ENCODE measurements at regions not wholly inside any gene's neighbourhood (a gene's known extent, or its start where the extent isn't known, plus 50 kb on each side); places are given as distances from the start of the nearest gene placed in this dataset.
"Not testable (repeated sequence)": the region's sequence is repeated elsewhere in the genome, so short reads cannot be mapped to it uniquely, and the experiment has no call there.

DNA sequence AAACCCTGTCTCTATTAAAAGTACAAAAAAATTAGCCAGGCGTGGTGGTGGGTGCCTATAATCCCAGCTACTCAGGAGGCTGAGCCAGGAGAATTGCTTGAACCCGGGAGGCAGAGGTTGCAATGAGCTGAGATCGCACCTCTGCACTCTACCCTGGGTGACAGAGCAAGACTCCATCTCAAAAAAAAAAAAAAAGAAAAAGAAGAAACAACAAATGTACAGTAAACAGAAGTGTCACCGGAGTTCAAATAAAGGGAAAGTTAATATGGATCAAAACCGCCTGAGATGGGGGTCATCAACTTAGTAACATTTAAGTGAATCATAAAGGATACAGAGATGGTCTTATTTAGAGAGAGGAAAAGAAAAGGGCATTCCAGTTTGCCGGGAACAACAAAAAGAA, 89.3 kb upstream of the OLIG3 start:
- H3K9me3 ChIP-seq (ENCODE audit: control insufficient read depth, insufficient read depth, low read length); H3K4me1 ChIP-seq (ENCODE audit: insufficient read depth, low read length); H3K9ac ChIP-seq (ENCODE audit: low read depth, low read length); H3K36me3 ChIP-seq (ENCODE audit: insufficient read depth, low read length): not testable (repeated sequence)

DNA sequence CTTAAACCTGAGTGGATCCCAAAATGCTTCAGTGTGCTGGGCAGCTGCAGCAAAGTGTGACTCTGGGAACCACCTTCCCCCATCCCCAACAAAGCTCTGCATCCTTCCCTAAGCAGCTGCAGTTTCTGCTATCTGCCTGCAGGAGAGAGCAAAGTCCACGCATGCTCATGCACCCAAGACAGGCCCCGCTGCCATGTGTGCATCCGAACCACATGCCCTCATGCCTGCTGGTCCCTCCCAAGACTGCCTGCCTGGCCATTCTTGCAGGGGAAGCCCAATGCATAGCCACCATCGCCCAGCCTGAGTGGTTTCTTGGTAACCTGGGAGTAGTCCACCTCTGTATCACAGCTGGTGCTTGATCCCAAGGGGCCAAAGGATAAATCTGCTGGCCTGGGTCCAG, 94.3 kb upstream of the OLIG3 start:
- Histone ChIP-seq H3K9me3 (ENCODE audit: control insufficient read depth, insufficient read depth, low read length) (no peaks in the 10 kb centered on the region), H3K4me1 (ENCODE audit: insufficient read depth, low read length) (no peaks in the 10 kb centered on the region), H3K36me3 (ENCODE audit: insufficient read depth, low read length) (no peaks in the 10 kb centered on the region), H3K9ac (ENCODE audit: low read depth, low read length) (no peak overlapping the region)

DNA sequence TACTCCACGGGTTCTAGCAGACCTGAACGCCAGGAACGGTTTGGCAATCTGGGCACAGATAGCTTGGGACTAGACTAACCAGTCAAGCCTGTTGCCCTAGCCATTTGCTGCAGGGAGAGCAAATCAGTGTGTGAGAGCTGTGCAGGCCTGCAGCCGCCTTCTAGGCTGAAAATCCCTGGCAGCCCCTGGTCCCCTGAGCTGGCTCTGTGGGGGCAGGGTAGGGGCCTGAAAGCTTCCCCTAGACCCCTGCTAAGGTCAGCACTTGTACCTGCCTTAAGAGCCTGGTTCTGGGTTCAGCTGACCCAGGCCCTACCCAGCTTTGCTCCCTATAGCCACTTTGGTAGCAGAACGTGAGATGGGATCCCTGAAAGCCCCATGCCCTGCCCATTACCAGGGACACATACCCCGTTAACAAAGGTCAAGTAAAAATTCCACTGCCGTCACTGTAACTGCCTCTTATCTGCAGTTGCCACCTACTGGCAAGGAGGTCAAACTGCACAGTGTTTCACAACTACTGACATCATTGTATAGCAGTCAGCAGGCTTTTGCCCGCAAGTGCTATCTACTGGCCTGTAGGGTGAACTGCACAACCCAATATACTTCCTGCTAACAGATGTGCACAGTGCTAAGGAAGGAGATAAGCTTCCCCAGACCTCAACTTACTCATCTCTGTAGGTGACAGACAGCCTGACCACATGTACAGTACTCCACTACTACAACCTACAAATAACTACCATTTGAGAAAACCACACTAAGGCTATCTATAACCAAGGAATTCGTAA, 95.1 kb upstream of the OLIG3 start:
- Histone ChIP-seq H3K36me3 (ENCODE audit: insufficient read depth, low read length) (no peaks in the 10 kb centered on the region), H3K9me3 (ENCODE audit: control insufficient read depth, insufficient read depth, low read length) (no peaks in the 10 kb centered on the region), H3K9ac (ENCODE audit: low read depth, low read length) (no peak overlapping the region), H3K4me1 (ENCODE audit: insufficient read depth, low read length) (no peaks in the 10 kb centered on the region)

DNA sequence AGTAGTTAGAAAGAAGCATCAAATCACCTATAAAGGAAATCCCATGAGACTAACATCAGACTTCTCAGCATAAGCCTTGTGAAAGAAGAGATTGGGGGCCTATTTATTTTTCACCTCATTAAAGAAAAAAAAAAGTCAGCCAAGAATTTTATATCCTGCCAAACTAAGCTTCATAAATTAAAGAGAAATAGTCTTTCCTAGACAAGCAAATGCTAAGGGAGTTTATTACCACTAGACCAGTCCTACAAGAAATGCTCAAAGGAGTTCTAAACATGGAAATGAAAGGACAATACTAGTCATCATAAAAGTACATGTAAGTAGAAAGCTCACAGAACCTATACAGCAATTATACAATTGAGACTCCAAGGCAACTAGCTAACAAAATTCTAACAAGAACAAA, 96.5 kb upstream of the OLIG3 start:
- no peak overlapping the region for H3K9ac ChIP-seq (ENCODE audit: low read depth, low read length)
- no peaks in the 10 kb centered on the region for H3K9me3 ChIP-seq (ENCODE audit: control insufficient read depth, insufficient read depth, low read length)
- H3K36me3 ChIP-seq (ENCODE audit: insufficient read depth, low read length): no peaks in the 10 kb centered on the region
- H3K4me1 ChIP-seq (ENCODE audit: insufficient read depth, low read length): no peaks in the 10 kb centered on the region

- Histone ChIP-seq H3K4me1 (ENCODE audit: insufficient read depth, low read length) (peaks cover 6% of the 10 kb centered on the region; the same call in 1 of the 2 replicates), H3K9me3 (ENCODE audit: control insufficient read depth, insufficient read depth, low read length) (no peaks in the 10 kb centered on the region), H3K9ac (ENCODE audit: low read depth, low read length) (no peak overlapping the region), H3K36me3 (ENCODE audit: insufficient read depth, low read length) (no peaks in the 10 kb centered on the region)
Observed at GRCh38 chr6:137601471-137601870, 107.3 kb upstream of the OLIG3 start.

DNA sequence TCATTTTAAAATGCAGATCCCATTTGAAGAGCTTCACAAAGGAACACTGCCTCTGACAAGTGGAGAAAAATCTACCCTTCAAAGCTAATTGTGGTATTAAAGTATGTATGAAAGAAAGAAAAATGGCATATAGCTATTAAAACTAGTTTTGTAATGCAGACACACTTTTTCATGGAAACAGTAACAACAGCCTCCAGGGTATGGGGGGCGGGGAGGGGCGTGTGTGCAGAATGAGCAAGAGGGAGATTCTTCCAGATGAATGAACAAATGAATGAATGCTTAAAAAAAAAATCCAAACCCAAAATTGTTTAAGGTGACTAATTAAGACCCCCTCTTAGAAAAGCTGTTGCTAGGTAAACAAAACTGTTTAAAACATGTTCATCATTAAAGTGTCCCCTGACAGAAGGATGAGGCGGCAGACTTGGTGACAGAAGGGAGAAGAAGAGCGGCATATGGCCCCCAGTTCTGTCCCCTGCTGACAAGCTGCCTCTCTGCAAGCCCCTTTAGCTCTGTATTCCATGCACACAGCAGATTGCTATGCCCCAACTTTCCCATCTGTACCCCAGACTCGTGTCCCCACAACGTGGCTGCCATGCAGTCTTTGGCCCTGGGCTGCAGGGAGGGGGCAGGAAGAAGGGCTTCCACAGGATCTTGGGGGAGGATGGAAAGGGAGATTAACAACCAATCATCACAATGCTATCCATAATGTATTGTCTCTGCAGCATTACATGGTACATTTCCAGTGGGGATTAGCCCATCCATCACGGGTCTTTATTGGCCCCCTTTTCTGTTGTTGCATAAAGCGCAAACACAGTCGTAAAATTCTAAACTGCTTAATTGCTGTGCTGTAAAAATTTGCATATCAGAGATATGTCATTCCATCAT, 108.4 kb upstream of the OLIG3 start:
- Histone ChIP-seq H3K9me3 (ENCODE audit: control insufficient read depth, insufficient read depth, low read length) (no peaks in the 10 kb centered on the region), H3K9ac (ENCODE audit: low read depth, low read length) (no peak overlapping the region), H3K4me1 (ENCODE audit: insufficient read depth, low read length) (peaks cover 6% of the 10 kb centered on the region; the same call in 1 of the 2 replicates), H3K36me3 (ENCODE audit: insufficient read depth, low read length) (no peaks in the 10 kb centered on the region)

GRCh38 chr6:137610702-137611101, 116.5 kb upstream of the OLIG3 start:
- no peak overlapping the region for H3K9ac ChIP-seq (ENCODE audit: low read depth, low read length)
- no peaks in the 10 kb centered on the region for H3K9me3 ChIP-seq (ENCODE audit: control insufficient read depth, insufficient read depth, low read length)
- H3K36me3 ChIP-seq (ENCODE audit: insufficient read depth, low read length): no peaks in the 10 kb centered on the region
- peaks cover 23% of the 10 kb centered on the region; the same call in 1 of the 2 replicates for H3K4me1 ChIP-seq (ENCODE audit: insufficient read depth, low read length)

GRCh38 chr6:137623293-137623692, 129.1 kb upstream of the OLIG3 start:
- Histone ChIP-seq H3K9me3 (ENCODE audit: control insufficient read depth, insufficient read depth, low read length) (no peaks in the 10 kb centered on the region), H3K4me1 (ENCODE audit: insufficient read depth, low read length) (no peaks in the 10 kb centered on the region), H3K9ac (ENCODE audit: low read depth, low read length) (no peak overlapping the region), H3K36me3 (ENCODE audit: insufficient read depth, low read length) (no peaks in the 10 kb centered on the region)

DNA sequence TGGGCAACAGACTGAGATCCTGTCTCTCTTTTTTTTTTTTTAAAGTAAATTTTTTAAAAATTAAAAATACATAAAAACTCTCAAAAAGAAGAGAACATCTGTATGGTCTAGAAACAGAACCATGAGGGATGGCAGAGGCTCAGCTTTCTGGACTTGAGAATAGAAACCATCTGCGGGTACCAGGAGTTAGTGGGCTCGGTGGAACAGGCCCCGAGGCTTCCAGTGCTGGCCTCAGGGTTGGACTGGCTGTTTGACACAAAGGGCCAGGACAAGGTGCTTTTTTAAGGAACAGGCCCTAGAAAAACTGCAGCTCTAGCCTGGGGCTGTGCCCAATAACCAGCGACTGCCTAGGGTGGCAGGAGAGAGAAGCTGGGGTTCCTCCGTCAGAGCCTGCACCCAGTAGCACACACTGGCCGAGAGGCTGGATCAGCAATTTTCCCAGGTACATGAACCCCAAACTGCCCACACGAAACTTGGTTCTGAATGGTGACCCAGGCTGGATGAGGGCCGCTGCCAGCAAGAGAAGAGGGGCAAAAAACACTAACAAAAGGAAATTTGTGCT, 131.0 kb upstream of the OLIG3 start:
- no peak overlapping the region for H3K9ac ChIP-seq (ENCODE audit: low read depth, low read length)
- H3K9me3 ChIP-seq (ENCODE audit: control insufficient read depth, insufficient read depth, low read length): no peaks in the 10 kb centered on the region
- no peaks in the 10 kb centered on the region for H3K4me1 ChIP-seq (ENCODE audit: insufficient read depth, low read length)
- no peaks in the 10 kb centered on the region for H3K36me3 ChIP-seq (ENCODE audit: insufficient read depth, low read length)

DNA sequence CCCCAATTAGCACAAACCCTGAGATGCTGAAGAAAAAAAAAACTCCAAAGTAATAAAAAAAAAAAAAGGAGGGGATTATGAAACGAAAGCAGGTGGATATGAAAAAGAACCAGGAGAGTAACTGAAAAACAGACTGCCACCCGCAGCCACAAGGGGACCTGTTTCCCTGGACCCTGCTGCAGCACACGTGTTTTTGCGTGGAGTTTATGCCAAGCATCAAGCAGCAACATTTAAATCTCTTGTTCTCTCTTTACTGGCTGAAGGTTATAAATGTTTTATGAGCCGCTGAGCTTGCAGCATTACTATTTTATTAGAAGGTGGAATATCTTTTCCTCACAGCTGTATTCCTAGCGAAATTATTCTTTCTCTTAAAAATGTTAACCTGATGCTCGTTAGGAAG, 131.6 kb upstream of the OLIG3 start:
- peaks cover under 1% of the 10 kb centered on the region; the same call in 1 of the 2 replicates for H3K4me1 ChIP-seq (ENCODE audit: insufficient read depth, low read length)
- H3K36me3 ChIP-seq (ENCODE audit: insufficient read depth, low read length): no peaks in the 10 kb centered on the region
- no peaks in the 10 kb centered on the region for H3K9me3 ChIP-seq (ENCODE audit: control insufficient read depth, insufficient read depth, low read length)
- no peak overlapping the region for H3K9ac ChIP-seq (ENCODE audit: low read depth, low read length)

- H3K36me3 ChIP-seq (ENCODE audit: insufficient read depth, low read length): no peaks in the 10 kb centered on the region
- peaks cover 4% of the 10 kb centered on the region; the same call in 1 of the 2 replicates for H3K4me1 ChIP-seq (ENCODE audit: insufficient read depth, low read length)
Observed at GRCh38 chr6:137630666-137631065, 136.5 kb upstream of the OLIG3 start.

GRCh38 chr6:137631323-137631722, 137.1 kb upstream of the OLIG3 start:
- no peak overlapping the region for H3K9ac ChIP-seq (ENCODE audit: low read depth, low read length)
- peaks cover 4% of the 10 kb centered on the region; the same call in 1 of the 2 replicates for H3K4me1 ChIP-seq (ENCODE audit: insufficient read depth, low read length)
- H3K36me3 ChIP-seq (ENCODE audit: insufficient read depth, low read length): no peaks in the 10 kb centered on the region
- no peaks in the 10 kb centered on the region for H3K9me3 ChIP-seq (ENCODE audit: control insufficient read depth, insufficient read depth, low read length)

More at GRCh38 chr6:137630666-137631065, 136.5 kb upstream of the OLIG3 start:
- no peaks in the 10 kb centered on the region for H3K9me3 ChIP-seq (ENCODE audit: control insufficient read depth, insufficient read depth, low read length)
- no peak overlapping the region for H3K9ac ChIP-seq (ENCODE audit: low read depth, low read length)

GRCh38 chr6:137634177-137634576, 140.0 kb upstream of the OLIG3 start:
- H3K36me3 ChIP-seq (ENCODE audit: insufficient read depth, low read length); H3K9ac ChIP-seq (ENCODE audit: low read depth, low read length); H3K4me1 ChIP-seq (ENCODE audit: insufficient read depth, low read length); H3K9me3 ChIP-seq (ENCODE audit: control insufficient read depth, insufficient read depth, low read length): not testable (repeated sequence)

GRCh38 chr6:137637121-137637520, 142.9 kb upstream of the OLIG3 start:
- Histone ChIP-seq H3K9me3 (ENCODE audit: control insufficient read depth, insufficient read depth, low read length) (no peaks in the 10 kb centered on the region), H3K4me1 (ENCODE audit: insufficient read depth, low read length) (no peaks in the 10 kb centered on the region), H3K36me3 (ENCODE audit: insufficient read depth, low read length) (no peaks in the 10 kb centered on the region), H3K9ac (ENCODE audit: low read depth, low read length) (no peak overlapping the region)

Measured in ES-I3 (cell line).